ENCODE measurements at regions not wholly inside any gene's neighbourhood (a gene's known extent, or its start where the extent isn't known, plus 50 kb on each side); places are given as distances from the start of the nearest gene placed in this dataset.

- TF ChIP-seq EZH2 (IDR thresholded peaks at IDR 0.05; ENCODE audit: borderline replicate concordance, low read length): no peak
- no peak for TF ChIP-seq CTCF (conservative IDR thresholded peaks at IDR 0.05 in 1 of 2, IDR thresholded peaks at IDR 0.05 in 1 of 2; ENCODE audit: extremely low read depth in 1 of 2, insufficient read depth in 1 of 2, low read depth in 1 of 2, low read length in 2 of 2)
These were observed 606.5 kb downstream of the HACE1 start for GRCh38 chr6:104253236-104253635.
